HG03135 (cell line): ENCODE measurements at regions not wholly inside any gene's neighbourhood (a gene's known extent, or its start where the extent isn't known, plus 50 kb on each side); places are given as distances from the start of the nearest gene placed in this dataset.

Experiments
- ATAC-seq: cut with Tn5 transposase; IDR thresholded peaks from one replicate; pipeline ENCODE4 v1.9.1; 2021; ENCODE audit warnings: mild to moderate bottlenecking, moderate library complexity; ENCODE audit not compliant: unreplicated experiment

DNA sequence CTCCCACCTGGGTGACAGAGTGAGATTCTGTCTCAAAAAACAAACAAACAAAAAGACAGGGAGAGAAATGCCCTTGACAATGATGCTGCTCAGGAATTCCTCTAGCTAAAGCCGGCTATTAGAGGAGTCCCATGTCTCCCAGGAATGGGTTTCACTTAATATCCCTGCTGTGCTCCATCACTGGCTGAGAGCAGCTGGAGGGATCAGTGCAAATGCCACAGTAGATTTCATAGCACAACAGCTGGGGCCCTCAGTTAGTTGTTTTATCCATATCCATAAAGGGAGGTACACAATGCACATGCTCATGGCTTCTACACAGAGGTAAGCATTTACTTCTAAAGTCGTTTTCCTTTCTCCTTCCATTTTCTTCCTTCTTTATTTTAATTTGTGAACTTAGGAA is 742.0 kb upstream of the POU3F2 start:
- ATAC-seq, result no peak

DNA sequence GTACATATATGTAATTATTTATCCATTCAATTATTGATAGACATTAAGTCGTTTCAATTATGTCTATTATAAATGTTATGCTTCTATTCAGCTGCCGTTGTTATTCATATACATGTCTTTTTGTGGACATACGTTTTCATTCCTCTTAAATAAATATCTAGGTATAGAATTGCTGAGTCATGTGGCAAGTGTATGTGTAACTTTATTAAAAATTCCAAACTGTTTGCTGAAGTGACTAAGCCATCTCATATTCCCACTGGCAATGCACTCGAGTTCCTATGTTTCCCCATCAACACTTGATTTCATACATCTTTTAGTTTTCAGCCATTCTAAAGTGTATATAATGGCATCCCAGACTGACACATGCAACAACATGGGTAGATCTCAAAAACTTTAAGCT is 739.7 kb upstream of the POU3F2 start:
- ATAC-seq, result no peak

DNA sequence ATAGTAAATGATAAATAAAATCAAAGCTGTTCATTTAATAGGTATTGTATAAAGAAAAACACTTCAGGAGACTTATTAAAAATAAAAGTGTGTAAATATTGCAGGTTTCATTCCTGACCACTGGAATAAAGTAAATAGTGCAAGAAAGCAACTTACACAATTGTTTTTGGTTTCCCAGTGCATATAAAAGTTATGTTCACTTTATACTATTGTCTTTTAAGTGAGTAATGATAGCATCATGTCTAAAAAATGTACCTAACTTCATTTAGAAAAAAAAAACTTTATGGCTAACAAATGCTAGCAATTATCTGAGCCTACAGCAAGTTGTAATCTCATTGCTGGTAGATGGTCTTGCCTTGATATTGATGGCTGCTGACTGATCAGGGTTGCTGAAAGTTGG is 726.6 kb upstream of the POU3F2 start:
- ATAC-seq, result no peak

DNA sequence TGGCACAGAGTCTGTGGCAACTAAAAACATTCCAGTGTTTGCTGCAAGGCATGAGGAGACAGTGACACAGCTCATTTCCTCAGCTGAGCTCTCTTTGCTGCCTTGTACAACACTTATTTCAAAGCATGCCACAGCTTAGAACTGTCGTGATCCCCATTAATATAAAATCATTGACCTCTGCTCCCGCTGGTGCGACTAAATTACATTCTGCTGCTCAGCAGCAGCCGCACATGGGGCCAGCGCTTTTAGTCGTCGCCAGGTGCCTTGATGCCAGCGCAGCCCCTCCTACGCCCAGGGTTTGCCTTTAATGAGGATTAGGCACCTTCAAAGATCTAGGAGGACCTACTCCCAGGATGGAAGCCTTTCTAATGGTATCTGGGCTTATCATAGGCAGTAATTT is 717.9 kb upstream of the POU3F2 start:
- ATAC-seq, result no peak

GRCh38 chr6:98117068-98117467 is 717.3 kb upstream of the POU3F2 start:
- ATAC-seq, result no peak

GRCh38 chr6:98118397-98119045 is 715.9 kb upstream of the POU3F2 start:
- no peak for ATAC-seq

- ATAC-seq, result no peak
Observed at GRCh38 chr6:98124171-98124570, 710.2 kb upstream of the POU3F2 start.

DNA sequence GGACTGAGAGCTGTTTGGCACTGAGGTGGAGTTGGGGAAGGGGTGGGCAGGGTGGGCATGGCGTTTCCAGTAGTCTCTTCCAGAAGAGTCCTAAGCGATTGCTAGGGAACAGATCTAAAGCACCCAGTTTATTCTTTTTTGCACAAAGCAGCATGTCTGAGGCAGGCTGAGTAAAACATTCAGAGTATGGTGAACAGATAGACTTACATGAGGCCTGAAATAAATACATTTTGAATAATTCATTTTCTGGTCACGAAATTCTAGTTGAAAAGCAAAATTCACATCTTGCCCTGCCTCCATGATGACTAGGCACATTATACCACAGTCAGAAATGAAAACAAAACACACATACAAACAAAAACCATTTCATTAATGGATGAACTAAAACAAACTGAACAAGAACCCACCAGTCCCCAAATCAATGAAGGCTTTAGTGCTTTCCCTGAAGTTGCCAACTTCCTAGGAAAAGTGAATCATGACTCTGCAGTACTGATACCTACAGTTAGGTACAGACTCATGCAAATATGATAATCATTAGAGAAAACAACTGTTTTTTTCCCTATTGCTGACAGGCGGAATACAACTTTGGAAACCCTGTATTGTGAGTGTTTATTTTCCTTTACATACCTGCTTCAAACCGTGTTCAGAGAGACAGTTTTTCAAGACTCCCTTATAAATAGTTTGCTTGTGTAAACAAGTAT is 702.9 kb upstream of the POU3F2 start:
- ATAC-seq, result no peak

- no peak for ATAC-seq
Observed at GRCh38 chr6:98136333-98136732, 698.0 kb upstream of the POU3F2 start.

DNA sequence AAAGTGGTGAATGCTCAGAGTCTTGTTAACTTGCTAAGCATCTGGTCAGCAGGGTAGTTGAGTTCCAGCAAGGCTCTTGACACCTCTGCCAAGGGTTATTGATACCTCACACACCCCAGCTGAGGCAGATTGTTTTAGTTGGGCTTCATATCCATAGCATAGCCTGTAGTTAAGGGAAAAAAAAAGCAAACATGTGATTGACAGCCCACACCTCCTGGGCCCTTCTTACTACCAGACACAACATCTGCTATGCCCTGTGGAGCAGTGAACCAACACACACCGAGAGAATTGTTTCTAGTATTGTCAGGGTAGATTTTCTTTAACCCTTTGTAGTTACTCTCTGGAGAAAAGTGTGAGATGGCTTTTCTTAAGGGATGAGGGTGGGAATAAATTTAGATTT is 697.0 kb upstream of the POU3F2 start:
- ATAC-seq, result no peak

GRCh38 chr6:98142839-98143238 is 691.5 kb upstream of the POU3F2 start:
- ATAC-seq, result no peak

DNA sequence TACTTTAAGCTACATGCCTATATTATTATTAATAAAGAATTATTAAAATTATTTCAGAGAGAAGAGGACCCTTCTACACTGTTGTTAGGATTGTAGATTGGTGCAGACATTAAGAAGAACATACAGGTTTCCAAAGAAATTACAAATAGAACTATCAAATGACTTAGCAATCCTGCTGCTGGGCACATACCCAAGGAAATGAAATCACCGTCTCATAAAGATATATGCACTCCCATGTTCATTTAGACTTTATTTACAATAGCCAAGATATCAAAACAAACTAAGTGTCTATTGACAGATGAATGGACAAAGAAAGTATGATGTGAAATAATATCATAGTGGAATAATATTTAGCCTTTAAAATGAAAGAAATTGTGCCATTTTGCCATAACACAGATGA is 687.7 kb upstream of the POU3F2 start:
- no peak for ATAC-seq

- no peak for ATAC-seq
Observed at GRCh38 chr6:98156580-98156979, 677.8 kb upstream of the POU3F2 start.

GRCh38 chr6:98179606-98180005 is 654.8 kb upstream of the POU3F2 start:
- ATAC-seq, result no peak

GRCh38 chr6:98200084-98200483 is 634.3 kb upstream of the POU3F2 start:
- ATAC-seq, result no peak

GRCh38 chr6:98203170-98203806 is 631.1 kb upstream of the POU3F2 start:
- ATAC-seq, result no peak

DNA sequence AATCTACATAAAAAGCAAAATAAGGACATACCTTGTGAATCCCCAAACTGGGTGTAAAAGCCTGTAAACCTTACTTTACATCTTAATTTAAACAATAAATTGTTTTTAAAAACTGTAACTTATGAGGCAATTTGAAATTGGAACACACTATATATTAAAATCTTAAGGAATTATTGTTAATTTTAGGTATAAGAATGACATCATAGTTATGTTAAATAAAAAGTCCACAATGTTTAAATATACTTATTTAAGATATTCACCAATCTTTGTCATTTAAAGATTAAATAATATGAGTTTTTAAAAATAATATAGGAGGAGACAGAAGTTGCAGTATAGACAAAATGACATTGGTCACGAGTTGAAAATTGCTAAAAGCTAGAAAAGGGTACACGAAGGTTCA is 621.9 kb upstream of the POU3F2 start:
- ATAC-seq, result no peak

DNA sequence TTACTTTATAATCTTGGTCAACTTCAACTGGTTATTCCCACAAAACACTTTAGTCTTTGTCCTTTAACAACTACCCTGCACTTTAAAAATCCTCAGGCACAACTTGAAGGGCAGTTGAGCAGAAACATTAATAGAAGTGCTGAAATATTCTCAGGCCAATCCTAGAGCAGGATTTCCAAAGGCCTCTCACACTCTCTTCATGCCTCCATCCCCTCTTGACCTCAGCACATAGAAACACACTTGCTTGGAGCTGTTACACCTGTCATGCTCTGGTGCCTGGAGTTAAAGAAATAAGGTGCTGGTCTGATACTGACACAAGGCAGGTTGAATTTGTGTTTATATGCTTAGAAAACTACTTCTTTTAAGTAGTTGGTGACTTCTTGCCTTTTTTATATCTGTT is 618.8 kb upstream of the POU3F2 start:
- no peak for ATAC-seq

- no peak for ATAC-seq
Observed at GRCh38 chr6:98230250-98230649, 604.1 kb upstream of the POU3F2 start.

DNA sequence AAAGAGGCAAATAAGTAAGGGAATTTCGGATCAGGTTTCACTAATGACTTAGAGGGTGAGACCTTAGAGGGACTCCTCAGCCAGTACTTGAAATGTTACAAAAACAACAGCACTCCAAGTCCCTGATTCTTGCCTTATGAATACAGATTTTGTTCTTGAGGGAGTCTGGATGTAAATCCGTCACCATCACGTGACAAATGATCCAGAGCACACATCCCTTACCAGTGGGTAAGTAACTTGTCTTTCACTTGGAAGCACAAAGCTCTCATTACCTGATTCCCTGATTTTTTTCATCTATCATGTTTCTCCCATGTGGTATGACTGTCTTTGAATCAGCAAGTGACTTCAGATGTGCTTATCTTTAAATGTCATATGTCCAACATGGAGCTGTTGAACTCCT is 595.3 kb upstream of the POU3F2 start:
- no peak for ATAC-seq

DNA sequence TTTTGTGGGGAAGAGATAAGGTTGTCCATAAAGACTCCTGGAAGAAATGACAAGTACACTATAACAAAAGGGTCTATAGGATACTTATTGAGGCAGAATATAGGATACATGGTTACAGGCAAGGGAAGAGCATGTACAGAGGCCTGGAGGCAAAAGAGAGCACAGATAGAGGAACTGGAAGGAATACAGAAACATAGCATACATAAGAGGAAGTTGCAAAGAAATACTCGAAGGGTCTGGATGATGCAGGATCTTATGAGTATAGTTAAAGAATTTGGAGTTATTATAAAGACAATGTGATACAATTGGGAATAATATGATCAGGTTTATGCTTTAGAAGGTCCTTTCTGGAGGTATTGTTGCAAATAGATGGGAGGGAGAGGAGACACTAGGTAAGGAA is 592.7 kb upstream of the POU3F2 start:
- no peak for ATAC-seq

DNA sequence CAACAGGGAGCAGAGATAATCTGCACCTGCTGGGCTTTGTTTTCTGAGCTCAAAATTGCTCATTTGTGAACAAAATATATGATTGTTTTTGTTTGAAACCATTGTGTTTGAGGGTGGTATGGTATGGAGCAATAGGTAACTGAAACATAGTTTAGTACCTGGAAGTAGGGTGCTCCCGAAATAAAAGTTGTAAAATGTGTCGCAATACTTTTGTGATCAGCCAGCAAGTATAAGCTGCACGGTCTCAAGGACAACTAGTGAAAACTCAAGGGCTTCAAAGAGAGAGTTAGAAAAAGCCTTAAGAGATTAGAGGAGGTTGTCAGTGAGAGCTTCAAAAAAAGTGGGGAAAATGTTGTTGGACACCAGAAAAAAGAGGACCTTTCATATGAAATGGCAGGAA is 579.8 kb upstream of the POU3F2 start:
- no peak for ATAC-seq
